IMR-90 (cell line): ENCODE measurements at regions not wholly inside any gene's neighbourhood (a gene's known extent, or its start where the extent isn't known, plus 50 kb on each side); places are given as distances from the start of the nearest gene placed in this dataset.

Experiments
- ATAC-seq: fragments of 200-7000 bp; cut with Tn5 transposase; 2 replicates; pipeline ENCODE4 v1.9.1; 2020; ENCODE audit warnings: low read depth, mild to moderate bottlenecking, moderate library complexity
- BruUV-seq: library from RNA; stranded (reverse); fragments of 400-500 nt; replicated peaks from 2 replicates; lab custom pipeline; 2021; lab: Mats Ljungman, UMichigan
- CTCF ChIA-PET: fragments of 300-600 bp; formaldehyde crosslinking; extraction: SDS; loops from one replicate; lab custom pipeline; 2021; ENCODE audit warnings: antibody characterized with exemption; lab: Yijun Ruan, JAX
- POLR2A ChIA-PET: fragments of 300-600 bp; sonication (Branson Sonifier 250); formaldehyde crosslinking; loops from one replicate; lab custom pipeline; 2022; ENCODE audit warnings: antibody characterized with exemption; ENCODE audit not compliant: unreplicated experiment; lab: Charles Lee
- DNase-seq: peaks from one replicate; pipeline ENCODE4 v3.0.0; 2013
- H2AFZ ChIP-seq: replicated peaks from 2 replicates; pipeline ENCODE3; 2013; ENCODE audit warnings: low read length, mild to moderate bottlenecking; ENCODE audit not compliant: poor library complexity
- H2AK5ac ChIP-seq: 2 replicates; pipeline ENCODE4 v1.6.1; 2013; ENCODE audit warnings: low read depth, low read length, inconsistent platforms
- H2AK9ac ChIP-seq: replicated peaks from 2 replicates; pipeline ENCODE3; 2013; ENCODE audit warnings: mild to moderate bottlenecking, low read depth, low read length, moderate library complexity; ENCODE audit not compliant: poor library complexity
- H2BK120ac ChIP-seq: 2 replicates; pipeline ENCODE4 v1.6.1; 2013; ENCODE audit warnings: low read depth, low read length, inconsistent platforms
- H2BK15ac ChIP-seq: 3 replicates; pipeline ENCODE4 v1.6.1; 2013; ENCODE audit warnings: low read depth, low read length, inconsistent platforms
- H2BK20ac ChIP-seq: 2 replicates; pipeline ENCODE4 v1.6.1; 2013; ENCODE audit warnings: low read depth, mild to moderate bottlenecking, inconsistent platforms, low read length, moderate library complexity
- H2BK5ac ChIP-seq: 2 replicates; pipeline ENCODE4 v1.6.1; 2013; ENCODE audit warnings: mild to moderate bottlenecking, low read depth, low read length, inconsistent platforms; ENCODE audit not compliant: poor library complexity, severe bottlenecking
- H3K14ac ChIP-seq: replicated peaks from 2 replicates; pipeline ENCODE4 v1.6.1; 2013; ENCODE audit warnings: low read depth, low read length, inconsistent platforms
- H3K18ac ChIP-seq: 2 replicates; pipeline ENCODE4 v1.6.1; 2013; ENCODE audit warnings: low read depth, low read length, control low read depth
- H3K23ac ChIP-seq: 2 replicates; pipeline ENCODE4 v1.6.1; 2013; ENCODE audit warnings: low read depth, low read length, inconsistent platforms
- H3K27ac ChIP-seq: 2 replicates; pipeline ENCODE4 v1.5.1; 2013; ENCODE audit warnings: mild to moderate bottlenecking, control low read depth, low read length; ENCODE audit not compliant: insufficient read depth
- H3K27me3 ChIP-seq: 2 replicates; pipeline ENCODE4 v1.6.1; 2013; ENCODE audit warnings: low read length; ENCODE audit not compliant: control insufficient read depth, insufficient read depth
- H3K36me3 ChIP-seq: 2 replicates; pipeline ENCODE4 v1.6.1; 2013; ENCODE audit warnings: low read length, mixed read lengths; ENCODE audit not compliant: control insufficient read depth, insufficient read depth
- H3K4ac ChIP-seq: 2 replicates; pipeline ENCODE4 v1.6.1; 2013; ENCODE audit warnings: low read depth, low read length, inconsistent platforms
- H3K4me1 ChIP-seq: 2 replicates; pipeline ENCODE4 v1.6.1; 2013; ENCODE audit warnings: low read length, mixed read lengths; ENCODE audit not compliant: control insufficient read depth, insufficient read depth
- H3K4me2 ChIP-seq: 2 replicates; pipeline ENCODE4 v1.6.1; 2013; ENCODE audit warnings: low read depth, mild to moderate bottlenecking, control low read depth, low read length, moderate library complexity
- H3K4me3 ChIP-seq: 2 replicates; pipeline ENCODE4 v1.5.1; 2013; ENCODE audit warnings: low read depth, mild to moderate bottlenecking, control low read depth, low read length, moderate library complexity; ENCODE audit not compliant: insufficient read depth
- H3K56ac ChIP-seq: 2 replicates; pipeline ENCODE4 v1.6.1; 2013; ENCODE audit warnings: low read length, inconsistent platforms; ENCODE audit not compliant: insufficient read depth; ENCODE audit errors: extremely low read depth
- H3K79me1 ChIP-seq, 2 experiments: 2 replicates each; pipeline ENCODE4 v1.6.1; 2013; ENCODE audit warnings: low read length in 2 of 2, inconsistent platforms in 1 of 2, low read depth in 1 of 2
- H3K9ac ChIP-seq: 2 replicates; pipeline ENCODE4 v1.6.1; 2013; ENCODE audit warnings: low read depth, low read length, control low read depth
- H3K9me1 ChIP-seq: 2 replicates; pipeline ENCODE4 v1.6.1; 2013; ENCODE audit warnings: low read length, inconsistent platforms; ENCODE audit not compliant: insufficient read depth
- H3K9me3 ChIP-seq: 2 replicates; pipeline ENCODE4 v1.6.1; 2013; ENCODE audit warnings: low read length; ENCODE audit not compliant: control insufficient read depth, insufficient read depth
- H4K20me1 ChIP-seq: 2 replicates; pipeline ENCODE4 v1.6.1; 2013; ENCODE audit warnings: low read length, inconsistent platforms; ENCODE audit not compliant: insufficient read depth
- H4K5ac ChIP-seq: 2 replicates; pipeline ENCODE4 v1.6.1; 2013; ENCODE audit warnings: mild to moderate bottlenecking, low read depth, low read length, control low read depth
- H4K8ac ChIP-seq, 2 experiments: 2 replicates each; pipeline ENCODE4 v1.6.1; 2013; ENCODE audit warnings: low read depth in 2 of 2, low read length in 2 of 2, control low read depth in 1 of 2, inconsistent platforms in 1 of 2
- H4K91ac ChIP-seq: 2 replicates; pipeline ENCODE4 v1.6.1; 2013; ENCODE audit warnings: low read depth, low read length, inconsistent platforms; ENCODE audit not compliant: insufficient read depth
- CEBPB ChIP-seq: IDR thresholded peaks from 2 replicates; pipeline ENCODE4 v1.6.1; 2012; ENCODE audit warnings: low read depth, low read length, improper control_type of control experiment
- CTCF ChIP-seq: conservative IDR thresholded peaks from 2 replicates; pipeline ENCODE4 v1.5.1; 2012; ENCODE audit warnings: mild to moderate bottlenecking, low read depth, low read length, improper control_type of control experiment
- ELK1 ChIP-seq: fragments of 150-350 bp; IDR thresholded peaks from 2 replicates; pipeline ENCODE4 v1.6.1; 2016; ENCODE audit warnings: low read depth, mild to moderate bottlenecking, low read length, moderate library complexity, borderline replicate concordance
- FOS ChIP-seq: fragments of 150-350 bp; IDR thresholded peaks from 2 replicates; pipeline ENCODE4 v1.6.1; 2016; ENCODE audit warnings: low read depth, low read length
- MAFK ChIP-seq: IDR thresholded peaks from 2 replicates; pipeline ENCODE4 v1.6.1; 2012; ENCODE audit warnings: low read depth, low read length, improper control_type of control experiment
- MAZ ChIP-seq: IDR thresholded peaks from 2 replicates; pipeline ENCODE4 v1.6.1; 2012; ENCODE audit warnings: low read depth, mild to moderate bottlenecking, low read length, improper control_type of control experiment, moderate library complexity, borderline replicate concordance
- MXI1 ChIP-seq: IDR thresholded peaks from 2 replicates; pipeline ENCODE4 v1.6.1; 2012; ENCODE audit warnings: low read depth, mild to moderate bottlenecking, low read length, moderate library complexity, borderline replicate concordance
- NFE2L2 ChIP-seq: fragments of 150-350 bp; IDR thresholded peaks from 2 replicates; pipeline ENCODE4 v1.6.1; 2016; ENCODE audit warnings: low read depth, mild to moderate bottlenecking, low read length
- POLR2A ChIP-seq: IDR thresholded peaks from 2 replicates; pipeline ENCODE4 v1.6.1; 2012; ENCODE audit warnings: mild to moderate bottlenecking, low read depth, low read length
- RAD21 ChIP-seq: IDR thresholded peaks from 2 replicates; pipeline ENCODE4 v1.6.1; 2012; ENCODE audit warnings: low read length, improper control_type of control experiment
- RCOR1 ChIP-seq: IDR thresholded peaks from 2 replicates; pipeline ENCODE4 v1.6.1; 2012; ENCODE audit warnings: mild to moderate bottlenecking, low read length, improper control_type of control experiment; ENCODE audit not compliant: insufficient replicate concordance
- RFX5 ChIP-seq: IDR thresholded peaks from 2 replicates; pipeline ENCODE4 v1.8.0; 2012; ENCODE audit warnings: low read depth, mild to moderate bottlenecking, low read length, moderate library complexity
- dilution Hi-C: fragments of 300-500 bp; cut with HindIII; formaldehyde crosslinking; loops from one replicate; pipeline ENCODE4 v1.14.3; 2018; ENCODE audit warnings: low sequenced_read_pairs; ENCODE audit not compliant: unreplicated experiment
- in situ Hi-C: fragments of 300-500 bp; cut with MboI; formaldehyde crosslinking; loops from 3 replicates; pipeline ENCODE4 v1.14.3; 2019; ENCODE audit warnings: low sequenced_read_pairs, inconsistent platforms, mixed read lengths
- intact Hi-C: fragments of 100-400 bp; cut with micrococcal nuclease; formaldehyde crosslinking; loops from 2 replicates; pipeline ENCODE4 v1.10.0; 2022

- no TSS peak for BruUV-seq
- H3K4me3 ChIP-seq: no peak overlapping the region
- no peak overlapping the region for H2BK20ac ChIP-seq
- dilution Hi-C loops (no loop called here), intact Hi-C loops (no loop called here), in situ Hi-C loops (no loop called here)
- no peaks in the 10 kb centered on the region for H3K36me3 ChIP-seq
- H4K8ac ChIP-seq: no peak overlapping the region
- no peak overlapping the region for H4K91ac ChIP-seq
- H2AK9ac ChIP-seq: no peak overlapping the region
- H3K23ac ChIP-seq: no peak overlapping the region
- no peaks in the 10 kb centered on the region for H4K20me1 ChIP-seq
- H3K27ac ChIP-seq: no peak overlapping the region
- DNase-seq (no peak), ATAC-seq (no peak)
- H2BK15ac ChIP-seq: no peak overlapping the region
- H2AK5ac ChIP-seq: no peak overlapping the region
- ChIA-PET CTCF (no interaction called here), POLR2A (no interaction called here)
- H2AFZ ChIP-seq: no peak overlapping the region
- no peak overlapping the region for H4K5ac ChIP-seq
- H2BK120ac ChIP-seq: no peak overlapping the region
- no peak overlapping the region for H3K9ac ChIP-seq
- TF ChIP-seq POLR2A (no peak), NFE2L2 (no peak), ELK1 (no peak), RAD21 (no peak), MAZ (no peak), MAFK (no peak), MXI1 (no peak), RCOR1 (no peak), CEBPB (no peak), FOS (no peak), RFX5 (no peak), CTCF (no peak)
- no peak overlapping the region for H3K56ac ChIP-seq
- no peak overlapping the region for H3K18ac ChIP-seq
- H2BK5ac ChIP-seq: no peak overlapping the region
- no peaks in the 10 kb centered on the region for H3K27me3 ChIP-seq
- H3K4me2 ChIP-seq: no peak overlapping the region
- no peaks in the 10 kb centered on the region for H3K9me1 ChIP-seq
- H3K9me3 ChIP-seq: no peaks in the 10 kb centered on the region; the same call in 1 of the 2 replicates
- no peaks in the 10 kb centered on the region for H3K4me1 ChIP-seq
- H3K79me1 ChIP-seq: no peaks in the 10 kb centered on the region
- H3K14ac ChIP-seq: no peak overlapping the region
- H3K4ac ChIP-seq: no peak overlapping the region
Observed at GRCh38 chr6:141173529-141173928, 959.2 kb upstream of the GJE1 start.
